ENCODE measurements at regions not wholly inside any gene's neighbourhood (a gene's known extent, or its start where the extent isn't known, plus 50 kb on each side); places are given as distances from the start of the nearest gene placed in this dataset.

DNA sequence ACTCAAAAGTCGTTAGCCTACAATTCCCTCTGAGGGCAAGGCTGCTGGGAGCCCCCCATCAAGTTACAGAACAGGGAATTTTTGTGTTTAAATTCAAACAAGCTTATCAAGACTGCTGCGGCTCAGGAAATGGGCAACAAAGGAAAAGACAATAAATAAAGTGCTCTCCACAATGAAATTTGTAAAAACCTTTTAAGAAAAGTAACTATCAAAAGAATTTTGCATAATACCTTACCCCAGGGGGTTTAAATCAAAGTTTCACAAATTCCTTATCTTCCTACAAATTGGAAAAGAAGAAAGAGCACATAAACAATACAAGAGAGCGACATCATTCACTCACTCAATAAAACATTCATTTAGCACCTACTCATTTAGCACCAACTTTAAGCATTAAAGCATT, 97.9 kb upstream of the CCDC160 start:
- Histone ChIP-seq H3K27me3 (ENCODE audit: control insufficient read depth, insufficient read depth, low read length, poor library complexity, severe bottlenecking) (no peaks in the 10 kb centered on the region), H3K4me3 (ENCODE audit: low read length) (no peak overlapping the region), H3K9me3 (ENCODE audit: control insufficient read depth, low read length) (no peaks in the 10 kb centered on the region), H3K27ac (ENCODE audit: low read depth, low read length) (no peak overlapping the region), H3K36me3 (ENCODE audit: control insufficient read depth, insufficient read depth, low read length) (no peaks in the 10 kb centered on the region), H3K9ac (ENCODE audit: extremely low read depth, low read length, poor library complexity, severe bottlenecking) (no peak overlapping the region), H3K4me1 (ENCODE audit: control insufficient read depth, insufficient read depth, low read length) (no peaks in the 10 kb centered on the region)
- no peak for DNase-seq
- TF ChIP-seq, protein P1, sequence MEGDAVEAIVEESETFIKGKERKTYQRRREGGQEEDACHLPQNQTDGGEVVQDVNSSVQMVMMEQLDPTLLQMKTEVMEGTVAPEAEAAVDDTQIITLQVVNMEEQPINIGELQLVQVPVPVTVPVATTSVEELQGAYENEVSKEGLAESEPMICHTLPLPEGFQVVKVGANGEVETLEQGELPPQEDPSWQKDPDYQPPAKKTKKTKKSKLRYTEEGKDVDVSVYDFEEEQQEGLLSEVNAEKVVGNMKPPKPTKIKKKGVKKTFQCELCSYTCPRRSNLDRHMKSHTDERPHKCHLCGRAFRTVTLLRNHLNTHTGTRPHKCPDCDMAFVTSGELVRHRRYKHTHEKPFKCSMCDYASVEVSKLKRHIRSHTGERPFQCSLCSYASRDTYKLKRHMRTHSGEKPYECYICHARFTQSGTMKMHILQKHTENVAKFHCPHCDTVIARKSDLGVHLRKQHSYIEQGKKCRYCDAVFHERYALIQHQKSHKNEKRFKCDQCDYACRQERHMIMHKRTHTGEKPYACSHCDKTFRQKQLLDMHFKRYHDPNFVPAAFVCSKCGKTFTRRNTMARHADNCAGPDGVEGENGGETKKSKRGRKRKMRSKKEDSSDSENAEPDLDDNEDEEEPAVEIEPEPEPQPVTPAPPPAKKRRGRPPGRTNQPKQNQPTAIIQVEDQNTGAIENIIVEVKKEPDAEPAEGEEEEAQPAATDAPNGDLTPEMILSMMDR (conservative IDR thresholded peaks at IDR 0.05), result no peak
- Mint-ChIP-seq H3K36me3 (ENCODE audit: low read depth) (no peaks in the 10 kb centered on the region), H3K4me3 (no peak overlapping the region), H3K9me3 (peaks cover 10% of the 10 kb centered on the region), H3K27me3 (ENCODE audit: insufficient read depth) (peaks cover 6% of the 10 kb centered on the region), H3K4me1 (peaks cover 6% of the 10 kb centered on the region), H3K27ac (no peak overlapping the region)
- 28% methylated on average over 2 of the region's 3 CpGs; no CpG with 5 or more reads in 1 of the 2 experiments for WGBS, 2 experiments (ENCODE audit: insufficient coverage in 1 of 2, insufficient read length in 1 of 2)

DNA sequence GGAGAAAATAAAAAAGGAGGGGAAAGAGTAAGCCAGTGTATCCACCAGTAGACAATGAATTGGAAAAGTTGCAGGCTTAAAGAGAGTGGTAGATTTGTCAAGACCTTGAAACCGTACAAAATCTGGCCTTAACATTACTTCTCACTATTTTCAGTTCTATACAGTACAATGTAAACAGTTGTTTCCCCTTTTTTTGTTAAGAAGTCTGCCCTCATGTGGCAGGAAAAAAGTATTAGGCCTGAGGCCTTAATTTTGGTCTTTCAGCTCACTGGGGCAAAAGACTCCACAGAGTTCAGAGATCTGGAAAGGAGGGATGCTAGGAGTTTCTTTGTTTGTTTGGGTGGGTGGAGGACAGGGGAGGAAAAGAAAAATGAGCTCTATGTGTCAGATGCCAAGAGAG, 92.8 kb upstream of the CCDC160 start:
- peaks cover 5% of the 10 kb centered on the region for H3K9me3 Mint-ChIP-seq
- Histone ChIP-seq H3K9ac (ENCODE audit: extremely low read depth, low read length, poor library complexity, severe bottlenecking) (no peak overlapping the region), H3K27ac (ENCODE audit: low read depth, low read length) (no peak overlapping the region), H3K9me3 (ENCODE audit: control insufficient read depth, low read length) (no peaks in the 10 kb centered on the region), H3K4me3 (ENCODE audit: low read length) (no peak overlapping the region), H3K4me1 (ENCODE audit: control insufficient read depth, insufficient read depth, low read length) (no peaks in the 10 kb centered on the region), H3K36me3 (ENCODE audit: control insufficient read depth, insufficient read depth, low read length) (no peaks in the 10 kb centered on the region), H3K27me3 (ENCODE audit: control insufficient read depth, insufficient read depth, low read length, poor library complexity, severe bottlenecking) (no peaks in the 10 kb centered on the region)
- TF ChIP-seq, protein P1 (conservative IDR thresholded peaks at IDR 0.05), result peak; percentile 73
- no CpG with 5 or more reads among the region's 1 CpG for WGBS, 2 experiments (ENCODE audit: insufficient coverage in 1 of 2, insufficient read length in 1 of 2)
- no peak for DNase-seq
- H3K27me3 Mint-ChIP-seq (ENCODE audit: insufficient read depth), result peaks cover 6% of the 10 kb centered on the region
- peaks cover under 1% of the 10 kb centered on the region for H3K4me1 Mint-ChIP-seq
- no peaks in the 10 kb centered on the region for H3K36me3 Mint-ChIP-seq (ENCODE audit: low read depth)
- H3K27ac Mint-ChIP-seq, result no peak overlapping the region
- H3K4me3 Mint-ChIP-seq, result no peak overlapping the region

DNA sequence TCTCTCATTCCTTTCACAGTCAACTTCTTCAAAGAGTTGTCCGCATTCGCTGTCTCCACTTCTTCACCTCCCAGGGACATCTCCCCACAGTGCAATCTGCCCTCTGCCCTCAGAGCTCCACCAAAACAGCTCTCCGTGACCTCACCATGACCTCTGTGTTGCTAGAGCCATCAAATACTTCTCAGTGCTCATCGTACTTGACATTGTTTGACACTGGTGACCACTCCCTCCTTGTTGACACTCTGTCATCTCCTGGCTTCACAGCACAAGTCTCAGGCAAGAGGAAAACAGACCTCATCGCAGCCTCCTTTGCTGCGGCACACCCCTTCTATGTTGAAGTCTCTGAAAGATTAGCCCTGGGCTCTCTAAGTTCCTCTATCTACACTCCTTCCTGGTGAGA, 90.5 kb upstream of the CCDC160 start:
- no peak overlapping the region for H3K9ac ChIP-seq (ENCODE audit: extremely low read depth, low read length, poor library complexity, severe bottlenecking)
- no peaks in the 10 kb centered on the region for H3K36me3 Mint-ChIP-seq (ENCODE audit: low read depth)
- no peaks in the 10 kb centered on the region for H3K27me3 Mint-ChIP-seq (ENCODE audit: insufficient read depth)
- no peaks in the 10 kb centered on the region for H3K27me3 ChIP-seq (ENCODE audit: control insufficient read depth, insufficient read depth, low read length, poor library complexity, severe bottlenecking)
- peaks cover 13% of the 10 kb centered on the region for H3K9me3 Mint-ChIP-seq
- no peak for DNase-seq
- no peaks in the 10 kb centered on the region for H3K4me1 ChIP-seq (ENCODE audit: control insufficient read depth, insufficient read depth, low read length)
- no peak overlapping the region for H3K4me3 Mint-ChIP-seq
- 72 to 92% methylated on average over 4 to 6 of the region's 6 CpGs for WGBS, 2 experiments (ENCODE audit: insufficient coverage in 1 of 2, insufficient read length in 1 of 2)
- H3K27ac ChIP-seq (ENCODE audit: low read depth, low read length), result no peak overlapping the region
- no peaks in the 10 kb centered on the region for H3K4me1 Mint-ChIP-seq
- TF ChIP-seq, protein P1 (conservative IDR thresholded peaks at IDR 0.05), result no peak
- no peaks in the 10 kb centered on the region for H3K36me3 ChIP-seq (ENCODE audit: control insufficient read depth, insufficient read depth, low read length)
- no peak overlapping the region for H3K27ac Mint-ChIP-seq
- H3K9me3 ChIP-seq (ENCODE audit: control insufficient read depth, low read length), result no peaks in the 10 kb centered on the region
- no peak overlapping the region for H3K4me3 ChIP-seq (ENCODE audit: low read length)
